ENCODE measurements at regions not wholly inside any gene's neighbourhood (a gene's known extent, or its start where the extent isn't known, plus 50 kb on each side); places are given as distances from the start of the nearest gene placed in this dataset.

DNA sequence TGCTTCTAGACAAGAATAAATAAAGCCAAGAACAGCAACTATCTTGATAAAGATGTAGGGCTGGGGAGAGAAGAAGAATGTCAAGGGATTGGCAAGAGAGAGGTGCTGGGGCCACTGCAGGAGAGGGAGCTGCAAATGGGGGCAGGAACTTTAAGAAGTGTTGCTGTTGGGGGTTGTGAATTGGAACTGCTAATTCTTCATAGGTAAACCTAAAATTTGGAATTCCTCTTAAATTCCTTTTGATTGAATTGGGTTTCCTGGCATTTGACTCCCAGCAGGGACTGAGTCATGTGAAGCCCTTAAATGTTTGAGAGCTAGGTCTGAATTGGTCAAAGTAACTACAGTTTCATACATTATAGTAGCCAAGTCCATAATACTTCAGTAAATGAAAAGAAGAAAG is 305.6 kb upstream of the TMTC4 start:
- Histone ChIP-seq H3K36me3 (ENCODE audit: control insufficient read depth in 2 of 2, insufficient read depth in 1 of 2, low read length in 2 of 2) (no peaks in the 10 kb centered on the region), H3K4me1 (ENCODE audit: control insufficient read depth, insufficient read depth, low read length) (no peaks in the 10 kb centered on the region), H3K4me3 (ENCODE audit: low read depth, low read length) (no peak overlapping the region), H3K27ac (ENCODE audit: extremely low read depth, low read depth, low read length) (no peak overlapping the region), H3K9me3 (ENCODE audit: control insufficient read depth, insufficient read depth, low read depth, low read length) (no peaks in the 10 kb centered on the region)
- ChIA-PET CTCF (interaction anchor here (0.7 kb wide), 1 partner anchor 257 kb away, joined by 3 read pairs; no protein-coding TSS in a partner anchor), POLR2A (no interaction called here)
- TF ChIP-seq RBAK (tag by site-specific recombination; IDR thresholded peaks at IDR 0.05) = no peak
- TF ChIP-seq KLF16 (tag by site-specific recombination; IDR thresholded peaks at IDR 0.05) = no peak
- no peak for TF ChIP-seq ZNF560 (tag by site-specific recombination; IDR thresholded peaks at IDR 0.05; ENCODE audit: borderline replicate concordance)
- TF ChIP-seq ZNF423 (tag by site-specific recombination; IDR thresholded peaks at IDR 0.05) = no peak
- TF ChIP-seq ZFHX2 (tag by site-specific recombination; conservative IDR thresholded peaks at IDR 0.05) = no peak
- TF ChIP-seq, protein P1, sequence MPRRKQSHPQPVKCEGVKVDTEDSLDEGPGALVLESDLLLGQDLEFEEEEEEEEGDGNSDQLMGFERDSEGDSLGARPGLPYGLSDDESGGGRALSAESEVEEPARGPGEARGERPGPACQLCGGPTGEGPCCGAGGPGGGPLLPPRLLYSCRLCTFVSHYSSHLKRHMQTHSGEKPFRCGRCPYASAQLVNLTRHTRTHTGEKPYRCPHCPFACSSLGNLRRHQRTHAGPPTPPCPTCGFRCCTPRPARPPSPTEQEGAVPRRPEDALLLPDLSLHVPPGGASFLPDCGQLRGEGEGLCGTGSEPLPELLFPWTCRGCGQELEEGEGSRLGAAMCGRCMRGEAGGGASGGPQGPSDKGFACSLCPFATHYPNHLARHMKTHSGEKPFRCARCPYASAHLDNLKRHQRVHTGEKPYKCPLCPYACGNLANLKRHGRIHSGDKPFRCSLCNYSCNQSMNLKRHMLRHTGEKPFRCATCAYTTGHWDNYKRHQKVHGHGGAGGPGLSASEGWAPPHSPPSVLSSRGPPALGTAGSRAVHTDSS (tag by site-specific recombination; IDR thresholded peaks at IDR 0.05) = no peak
- no peak for TF ChIP-seq ZNF777 (tag by site-specific recombination; IDR thresholded peaks at IDR 0.05; ENCODE audit: borderline replicate concordance)
- TF ChIP-seq ZNF416 (tag by site-specific recombination; IDR thresholded peaks at IDR 0.05) = no peak
- TF ChIP-seq ZNF837 (tag by site-specific recombination; IDR thresholded peaks at IDR 0.05) = no peak
- no peak for TF ChIP-seq ZNF366 (tag by site-specific recombination; conservative IDR thresholded peaks at IDR 0.05)
- TF ChIP-seq, protein P2, sequence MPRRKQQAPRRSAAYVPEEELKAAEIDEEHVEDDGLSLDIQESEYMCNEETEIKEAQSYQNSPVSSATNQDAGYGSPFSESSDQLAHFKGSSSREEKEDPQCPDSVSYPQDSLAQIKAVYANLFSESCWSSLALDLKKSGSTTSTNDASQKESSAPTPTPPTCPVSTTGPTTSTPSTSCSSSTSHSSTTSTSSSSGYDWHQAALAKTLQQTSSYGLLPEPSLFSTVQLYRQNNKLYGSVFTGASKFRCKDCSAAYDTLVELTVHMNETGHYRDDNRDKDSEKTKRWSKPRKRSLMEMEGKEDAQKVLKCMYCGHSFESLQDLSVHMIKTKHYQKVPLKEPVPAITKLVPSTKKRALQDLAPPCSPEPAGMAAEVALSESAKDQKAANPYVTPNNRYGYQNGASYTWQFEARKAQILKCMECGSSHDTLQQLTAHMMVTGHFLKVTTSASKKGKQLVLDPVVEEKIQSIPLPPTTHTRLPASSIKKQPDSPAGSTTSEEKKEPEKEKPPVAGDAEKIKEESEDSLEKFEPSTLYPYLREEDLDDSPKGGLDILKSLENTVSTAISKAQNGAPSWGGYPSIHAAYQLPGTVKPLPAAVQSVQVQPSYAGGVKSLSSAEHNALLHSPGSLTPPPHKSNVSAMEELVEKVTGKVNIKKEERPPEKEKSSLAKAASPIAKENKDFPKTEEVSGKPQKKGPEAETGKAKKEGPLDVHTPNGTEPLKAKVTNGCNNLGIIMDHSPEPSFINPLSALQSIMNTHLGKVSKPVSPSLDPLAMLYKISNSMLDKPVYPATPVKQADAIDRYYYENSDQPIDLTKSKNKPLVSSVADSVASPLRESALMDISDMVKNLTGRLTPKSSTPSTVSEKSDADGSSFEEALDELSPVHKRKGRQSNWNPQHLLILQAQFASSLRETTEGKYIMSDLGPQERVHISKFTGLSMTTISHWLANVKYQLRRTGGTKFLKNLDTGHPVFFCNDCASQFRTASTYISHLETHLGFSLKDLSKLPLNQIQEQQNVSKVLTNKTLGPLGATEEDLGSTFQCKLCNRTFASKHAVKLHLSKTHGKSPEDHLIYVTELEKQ (tag by site-specific recombination; IDR thresholded peaks at IDR 0.05; ENCODE audit: borderline replicate concordance) = no peak

DNA sequence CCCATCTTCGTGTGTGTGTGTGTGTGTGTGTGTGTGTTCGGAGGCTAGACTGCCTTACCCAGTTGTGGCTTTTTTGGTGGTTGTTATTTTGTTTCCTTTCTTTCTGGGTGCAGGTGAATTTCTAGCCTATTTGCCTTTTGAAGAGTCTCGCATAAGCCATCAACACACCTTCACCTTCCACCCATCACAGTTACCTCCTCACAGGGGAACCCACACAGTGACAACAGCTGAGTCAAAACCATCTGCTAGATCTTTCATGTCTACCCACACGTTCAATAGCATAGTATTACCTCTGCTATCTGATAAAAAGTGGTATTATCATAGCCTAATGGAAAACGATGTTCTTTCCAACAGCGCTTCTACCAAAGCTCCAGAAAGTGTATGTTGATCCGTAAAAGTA is 303.2 kb upstream of the TMTC4 start:
- TF ChIP-seq ZFP37 (tag by site-specific recombination; IDR thresholded peaks at IDR 0.05) (no peak), BCL11A (tag by site-specific recombination; IDR thresholded peaks at IDR 0.05; ENCODE audit: low read depth) (no peak), ZNF654 (tag by site-specific recombination; IDR thresholded peaks at IDR 0.05; ENCODE audit: low read depth) (no peak), ZBTB20 (tag by site-specific recombination; IDR thresholded peaks at IDR 0.05) (no peak)
- TF ChIP-seq, protein P3, sequence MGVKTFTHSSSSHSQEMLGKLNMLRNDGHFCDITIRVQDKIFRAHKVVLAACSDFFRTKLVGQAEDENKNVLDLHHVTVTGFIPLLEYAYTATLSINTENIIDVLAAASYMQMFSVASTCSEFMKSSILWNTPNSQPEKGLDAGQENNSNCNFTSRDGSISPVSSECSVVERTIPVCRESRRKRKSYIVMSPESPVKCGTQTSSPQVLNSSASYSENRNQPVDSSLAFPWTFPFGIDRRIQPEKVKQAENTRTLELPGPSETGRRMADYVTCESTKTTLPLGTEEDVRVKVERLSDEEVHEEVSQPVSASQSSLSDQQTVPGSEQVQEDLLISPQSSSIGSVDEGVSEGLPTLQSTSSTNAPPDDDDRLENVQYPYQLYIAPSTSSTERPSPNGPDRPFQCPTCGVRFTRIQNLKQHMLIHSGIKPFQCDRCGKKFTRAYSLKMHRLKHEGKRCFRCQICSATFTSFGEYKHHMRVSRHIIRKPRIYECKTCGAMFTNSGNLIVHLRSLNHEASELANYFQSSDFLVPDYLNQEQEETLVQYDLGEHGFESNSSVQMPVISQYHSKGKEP (tag by site-specific recombination; IDR thresholded peaks at IDR 0.05) = no peak
- Histone ChIP-seq H3K27ac (ENCODE audit: extremely low read depth, low read depth, low read length) (no peak overlapping the region), H3K36me3 (ENCODE audit: control insufficient read depth in 2 of 2, insufficient read depth in 1 of 2, low read length in 2 of 2) (no peaks in the 10 kb centered on the region), H3K9me3 (ENCODE audit: control insufficient read depth, insufficient read depth, low read depth, low read length) (no peaks in the 10 kb centered on the region), H3K4me1 (ENCODE audit: control insufficient read depth, insufficient read depth, low read length) (no peaks in the 10 kb centered on the region), H3K4me3 (ENCODE audit: low read depth, low read length) (no peak overlapping the region)
- ChIA-PET POLR2A (no interaction called here), CTCF (interaction anchor here (1.3 kb wide), 1 partner anchor 123 kb away, joined by 4 read pairs; no protein-coding TSS in a partner anchor)

DNA sequence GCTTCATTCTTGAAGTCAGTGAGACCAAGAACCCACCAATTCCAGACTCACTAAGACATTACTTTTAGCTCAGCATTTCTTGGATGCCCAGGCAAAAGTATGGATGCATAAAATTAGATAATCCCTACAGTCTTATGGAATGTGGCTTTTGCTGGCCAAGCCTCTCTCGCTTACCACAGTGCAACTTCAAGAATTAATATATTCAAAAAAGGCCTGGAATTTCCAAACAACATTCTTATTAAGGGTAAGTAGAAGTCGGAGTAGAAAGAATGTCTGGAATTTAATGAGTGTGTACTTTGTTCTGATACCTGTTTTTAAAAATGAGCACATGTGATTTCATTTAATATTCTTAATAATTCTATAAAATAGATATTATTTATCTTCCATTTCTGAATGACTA is 302.4 kb upstream of the TMTC4 start:
- CTCF ChIA-PET = interaction anchor here (0.7 kb wide), 1 partner anchor 125 kb away, joined by 3 read pairs; no protein-coding TSS in a partner anchor
- H3K9me3 ChIP-seq (ENCODE audit: control insufficient read depth, insufficient read depth, low read depth, low read length) = no peaks in the 10 kb centered on the region
- H3K4me3 ChIP-seq (ENCODE audit: low read depth, low read length) = no peak overlapping the region
- H3K27ac ChIP-seq (ENCODE audit: extremely low read depth, low read depth, low read length) = no peak overlapping the region
- no peaks in the 10 kb centered on the region for H3K4me1 ChIP-seq (ENCODE audit: control insufficient read depth, insufficient read depth, low read length)
- no peaks in the 10 kb centered on the region for H3K36me3 ChIP-seq (ENCODE audit: control insufficient read depth in 2 of 2, insufficient read depth in 1 of 2, low read length in 2 of 2)
- POLR2A ChIA-PET = no interaction called here
- TF ChIP-seq ZNF514 (tag by site-specific recombination; IDR thresholded peaks at IDR 0.05) (no peak), ZFHX2 (tag by site-specific recombination; conservative IDR thresholded peaks at IDR 0.05) (no peak), ZNF830 (tag by site-specific recombination; IDR thresholded peaks at IDR 0.05; ENCODE audit: low read depth) (no peak), SETDB1 (IDR thresholded peaks at IDR 0.05; ENCODE audit: insufficient read length, low read length) (no peak), ZNF677 (tag by site-specific recombination; IDR thresholded peaks at IDR 0.05) (no peak), EGR2 (tag by site-specific recombination; IDR thresholded peaks at IDR 0.05; ENCODE audit: low read depth) (no peak), KLF16 (tag by site-specific recombination; IDR thresholded peaks at IDR 0.05) (no peak), IKZF3 (tag by site-specific recombination; IDR thresholded peaks at IDR 0.05) (no peak), ZBTB7A (tag by site-specific recombination; IDR thresholded peaks at IDR 0.05; ENCODE audit: low read depth) (no peak)
- TF ChIP-seq, protein P4, sequence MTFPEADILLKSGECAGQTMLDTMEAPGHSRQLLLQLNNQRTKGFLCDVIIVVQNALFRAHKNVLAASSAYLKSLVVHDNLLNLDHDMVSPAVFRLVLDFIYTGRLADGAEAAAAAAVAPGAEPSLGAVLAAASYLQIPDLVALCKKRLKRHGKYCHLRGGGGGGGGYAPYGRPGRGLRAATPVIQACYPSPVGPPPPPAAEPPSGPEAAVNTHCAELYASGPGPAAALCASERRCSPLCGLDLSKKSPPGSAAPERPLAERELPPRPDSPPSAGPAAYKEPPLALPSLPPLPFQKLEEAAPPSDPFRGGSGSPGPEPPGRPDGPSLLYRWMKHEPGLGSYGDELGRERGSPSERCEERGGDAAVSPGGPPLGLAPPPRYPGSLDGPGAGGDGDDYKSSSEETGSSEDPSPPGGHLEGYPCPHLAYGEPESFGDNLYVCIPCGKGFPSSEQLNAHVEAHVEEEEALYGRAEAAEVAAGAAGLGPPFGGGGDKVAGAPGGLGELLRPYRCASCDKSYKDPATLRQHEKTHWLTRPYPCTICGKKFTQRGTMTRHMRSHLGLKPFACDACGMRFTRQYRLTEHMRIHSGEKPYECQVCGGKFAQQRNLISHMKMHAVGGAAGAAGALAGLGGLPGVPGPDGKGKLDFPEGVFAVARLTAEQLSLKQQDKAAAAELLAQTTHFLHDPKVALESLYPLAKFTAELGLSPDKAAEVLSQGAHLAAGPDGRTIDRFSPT (tag by site-specific recombination; IDR thresholded peaks at IDR 0.05) = no peak
